ENCODE measurements at regions not wholly inside any gene's neighbourhood (a gene's known extent, or its start where the extent isn't known, plus 50 kb on each side); places are given as distances from the start of the nearest gene placed in this dataset.

- DNase-seq: no peak
These were observed 147.8 kb upstream of the MAX start for GRCh38 chr14:65250162-65250495.

GRCh38 chr14:65251213-65251612 lies 148.9 kb upstream of the MAX start:
- no peak for DNase-seq

GRCh38 chr14:65252482-65253255 lies 150.4 kb upstream of the MAX start:
- DNase-seq: no peak

- DNase-seq: no peak
These were observed 152.8 kb upstream of the MAX start for GRCh38 chr14:65255029-65255545.

GRCh38 chr14:65255583-65256461 lies 153.5 kb upstream of the MAX start:
- peak; percentile 42 for DNase-seq

- no peak for DNase-seq
These were observed 154.4 kb upstream of the MAX start for GRCh38 chr14:65256714-65257113.

GRCh38 chr14:65257425-65257824 lies 155.1 kb upstream of the FUT8 start:
- no peak for DNase-seq

GRCh38 chr14:65258391-65258790 lies 154.1 kb upstream of the FUT8 start:
- DNase-seq: no peak

- DNase-seq: no peak
These were observed 153.5 kb upstream of the FUT8 start for GRCh38 chr14:65259000-65259399.

- DNase-seq: no peak
These were observed 151.7 kb upstream of the FUT8 start for GRCh38 chr14:65260786-65261185.

- no peak for DNase-seq
These were observed 151.1 kb upstream of the FUT8 start for GRCh38 chr14:65261425-65261920.

GRCh38 chr14:65261946-65262345 lies 150.6 kb upstream of the FUT8 start:
- no peak for DNase-seq

- no peak for DNase-seq
These were observed 149.2 kb upstream of the FUT8 start for GRCh38 chr14:65263177-65263788.

GRCh38 chr14:65267856-65268255 lies 144.7 kb upstream of the FUT8 start:
- no peak for DNase-seq

- no peak for DNase-seq
These were observed 143.9 kb upstream of the FUT8 start for GRCh38 chr14:65268594-65268993.

- DNase-seq: no peak
These were observed 142.8 kb upstream of the FUT8 start for GRCh38 chr14:65269732-65270131.

- DNase-seq: no peak
These were observed 135.5 kb upstream of the FUT8 start for GRCh38 chr14:65277027-65277426.

GRCh38 chr14:65277580-65278270 lies 134.8 kb upstream of the FUT8 start:
- no peak for DNase-seq

GRCh38 chr14:65278589-65278988 lies 133.9 kb upstream of the FUT8 start:
- no peak for DNase-seq

- no peak for DNase-seq
These were observed 133.0 kb upstream of the FUT8 start for GRCh38 chr14:65279510-65279909.

GRCh38 chr14:65279958-65280357 lies 132.6 kb upstream of the FUT8 start:
- no peak for DNase-seq

GRCh38 chr14:65280653-65281052 lies 131.9 kb upstream of the FUT8 start:
- no peak for DNase-seq

Data from renal pelvis (tissue), 1 donor.